ENCODE measurements at regions not wholly inside any gene's neighbourhood (a gene's known extent, or its start where the extent isn't known, plus 50 kb on each side); places are given as distances from the start of the nearest gene placed in this dataset.
A peak's percentile ranks its signal among the peaks of the same experiment; 100 is the strongest.

DNA sequence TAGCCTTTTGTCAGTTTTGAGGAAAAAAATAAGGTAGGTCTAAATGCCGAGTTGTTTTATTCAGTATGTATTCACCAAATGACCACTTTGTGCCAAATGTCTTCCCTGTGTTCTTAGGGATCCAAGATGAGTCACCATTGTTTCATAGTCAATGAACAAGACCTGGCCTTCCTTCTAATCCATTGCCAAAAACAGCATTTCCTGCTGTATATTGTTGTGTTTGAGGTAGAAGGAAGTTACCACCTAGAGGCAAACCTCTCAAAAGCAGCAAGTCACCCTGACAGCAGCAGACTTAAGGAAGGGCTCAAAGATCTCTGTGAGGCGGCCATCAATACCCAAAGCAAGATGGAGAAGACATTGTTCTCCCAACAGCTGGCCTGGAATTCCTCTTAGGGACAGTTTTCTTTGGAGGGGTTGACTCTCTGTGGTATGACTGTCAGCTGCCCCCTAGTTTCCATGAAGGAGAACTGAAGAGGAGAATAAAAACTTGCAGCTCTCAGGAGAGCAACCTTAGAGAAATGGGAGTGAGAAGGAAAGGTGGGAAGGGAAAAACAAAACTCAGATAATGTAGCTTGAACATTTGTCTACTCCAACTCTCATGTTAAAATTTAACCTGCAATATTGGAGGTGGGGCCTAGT, 328.3 kb downstream of the LRATD1 start:
- no peak for ATAC-seq
- intact Hi-C loops (cut with micrococcal nuclease): no loop called here
- POLR2A ChIA-PET: no interaction called here

DNA sequence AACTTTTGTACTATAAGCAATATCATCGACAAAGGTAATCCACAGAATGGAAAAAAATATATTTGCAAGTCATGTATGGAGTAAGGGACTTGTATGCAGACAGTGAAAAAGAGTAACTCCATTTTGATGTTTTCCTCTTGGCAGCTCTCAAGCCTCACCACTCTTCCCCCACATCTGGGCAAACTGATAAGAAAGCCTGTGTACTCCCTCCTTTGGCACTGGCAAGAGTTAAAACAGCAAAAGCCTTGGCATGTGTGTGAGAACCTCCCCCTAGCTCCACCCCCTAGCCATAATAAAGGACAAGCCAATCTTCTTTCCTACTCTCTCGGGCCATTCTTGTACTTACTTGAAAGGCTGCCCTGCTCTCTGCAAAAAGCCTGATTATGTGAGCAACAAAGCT, 335.2 kb downstream of the LRATD1 start:
- ChIA-PET POLR2A (no interaction called here), CTCF (no interaction called here), RAD21 (ENCODE audit: low non-redundant PET in 1 of 2, low total read pairs in 2 of 2, uncharacterized antibody in 2 of 2, unreplicated experiment in 2 of 2) (no interaction called here)
- Histone ChIP-seq H3K9me3 (ENCODE audit: control insufficient read depth in 1 of 2, insufficient read depth in 1 of 2, low read depth in 1 of 2, low read length in 2 of 2) (no peaks in the 10 kb centered on the region), H3K27me3 (ENCODE audit: insufficient read depth, low read length) (peaks cover 5% of the 10 kb centered on the region; the same call in 1 of the 2 replicates), H3K27ac (ENCODE audit: low read depth, low read length) (no peak overlapping the region), H3K9ac (ENCODE audit: low read length) (no peak overlapping the region), H3K36me3 (ENCODE audit: control insufficient read depth in 1 of 2, insufficient read depth in 2 of 2, low read length in 2 of 2) (no peaks in the 10 kb centered on the region), H3K4me1 (ENCODE audit: control insufficient read depth in 1 of 2, insufficient read depth in 2 of 2, low read length in 2 of 2) (no peaks in the 10 kb centered on the region), H4K20me1 (ENCODE audit: insufficient read depth) (no peaks in the 10 kb centered on the region), H3K4me3 (replicated peaks in 1 of 2; ENCODE audit: low read depth in 1 of 2, low read length in 2 of 2) (no peak overlapping the region), H3K9me2 (ENCODE audit: insufficient read depth) (no peaks in the 10 kb centered on the region), H2AFZ (ENCODE audit: low read depth, low read length, poor library complexity, severe bottlenecking) (no peak overlapping the region), H3K4me2 (ENCODE audit: low read length) (no peak overlapping the region), H3K79me2 (ENCODE audit: insufficient read depth, low read length) (no peaks in the 10 kb centered on the region)
- intact Hi-C loops (cut with micrococcal nuclease): no loop called here
- DNase-seq (ENCODE audit: low read depth, low spot score) (no peak), ATAC-seq (no peak)
- BruUV-seq (replicated peaks): no TSS peak
- TF ChIP-seq CEBPB (IDR thresholded peaks at IDR 0.05; ENCODE audit: low read depth) (no peak), EZH2 (IDR thresholded peaks at IDR 0.05) (no peak), YY1 (IDR thresholded peaks at IDR 0.05; ENCODE audit: extremely low read depth, insufficient replicate concordance, low read depth, low read length) (no peak), EGR1 (IDR thresholded peaks at IDR 0.05; ENCODE audit: low read depth) (no peak), POLR2A (IDR thresholded peaks at IDR 0.05; ENCODE audit: borderline replicate concordance, extremely low read depth, insufficient read depth, insufficient read length) (no peak), FOSL1 (IDR thresholded peaks at IDR 0.05; ENCODE audit: low read depth) (no peak), POLR2AphosphoS5 (IDR thresholded peaks at IDR 0.05; ENCODE audit: low read depth, low read length) (no peak), TCF7L2 (IDR thresholded peaks at IDR 0.05; ENCODE audit: borderline replicate concordance, extremely low read depth, insufficient read depth, insufficient read length) (no peak), EZH2phosphoT487 (IDR thresholded peaks at IDR 0.05; ENCODE audit: borderline replicate concordance) (no peak), SP1 (IDR thresholded peaks at IDR 0.05; ENCODE audit: low read depth) (no peak)
- TF ChIP-seq, protein P1, sequence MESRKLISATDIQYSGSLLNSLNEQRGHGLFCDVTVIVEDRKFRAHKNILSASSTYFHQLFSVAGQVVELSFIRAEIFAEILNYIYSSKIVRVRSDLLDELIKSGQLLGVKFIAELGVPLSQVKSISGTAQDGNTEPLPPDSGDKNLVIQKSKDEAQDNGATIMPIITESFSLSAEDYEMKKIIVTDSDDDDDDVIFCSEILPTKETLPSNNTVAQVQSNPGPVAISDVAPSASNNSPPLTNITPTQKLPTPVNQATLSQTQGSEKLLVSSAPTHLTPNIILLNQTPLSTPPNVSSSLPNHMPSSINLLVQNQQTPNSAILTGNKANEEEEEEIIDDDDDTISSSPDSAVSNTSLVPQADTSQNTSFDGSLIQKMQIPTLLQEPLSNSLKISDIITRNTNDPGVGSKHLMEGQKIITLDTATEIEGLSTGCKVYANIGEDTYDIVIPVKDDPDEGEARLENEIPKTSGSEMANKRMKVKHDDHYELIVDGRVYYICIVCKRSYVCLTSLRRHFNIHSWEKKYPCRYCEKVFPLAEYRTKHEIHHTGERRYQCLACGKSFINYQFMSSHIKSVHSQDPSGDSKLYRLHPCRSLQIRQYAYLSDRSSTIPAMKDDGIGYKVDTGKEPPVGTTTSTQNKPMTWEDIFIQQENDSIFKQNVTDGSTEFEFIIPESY (IDR thresholded peaks at IDR 0.05; ENCODE audit: extremely low read depth, insufficient replicate concordance, low read length): no peak
- TF ChIP-seq, protein P2, sequence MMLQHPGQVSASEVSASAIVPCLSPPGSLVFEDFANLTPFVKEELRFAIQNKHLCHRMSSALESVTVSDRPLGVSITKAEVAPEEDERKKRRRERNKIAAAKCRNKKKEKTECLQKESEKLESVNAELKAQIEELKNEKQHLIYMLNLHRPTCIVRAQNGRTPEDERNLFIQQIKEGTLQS (IDR thresholded peaks at IDR 0.05): no peak

More for the DNA sequence above, 328.3 kb downstream of the LRATD1 start:
- Histone ChIP-seq H3K36me3 (ENCODE audit: control insufficient read depth in 1 of 2, insufficient read depth in 2 of 2, low read length in 2 of 2) (no peaks in the 10 kb centered on the region), H3K27me3 (ENCODE audit: insufficient read depth, low read length) (no peaks in the 10 kb centered on the region), H3K4me1 (ENCODE audit: control insufficient read depth in 1 of 2, insufficient read depth in 2 of 2, low read length in 2 of 2) (no peaks in the 10 kb centered on the region), H3K9me2 (ENCODE audit: insufficient read depth) (no peaks in the 10 kb centered on the region), H3K9ac (ENCODE audit: low read length) (no peak overlapping the region), H3K4me2 (ENCODE audit: low read length) (no peak overlapping the region), H3K9me3 (ENCODE audit: control insufficient read depth in 1 of 2, insufficient read depth in 1 of 2, low read depth in 1 of 2, low read length in 2 of 2) (no peaks in the 10 kb centered on the region), H2AFZ (ENCODE audit: low read depth, low read length, poor library complexity, severe bottlenecking) (no peak overlapping the region), H3K79me2 (ENCODE audit: insufficient read depth, low read length) (no peaks in the 10 kb centered on the region), H3K27ac (ENCODE audit: low read depth, low read length) (no peak overlapping the region), H3K4me3 (replicated peaks in 1 of 2; ENCODE audit: low read depth in 1 of 2, low read length in 2 of 2) (no peak overlapping the region), H4K20me1 (ENCODE audit: insufficient read depth) (no peaks in the 10 kb centered on the region)
- no peak for DNase-seq (ENCODE audit: low read depth, low spot score)
- BruUV-seq (replicated peaks): no TSS peak
- RAD21 ChIA-PET (ENCODE audit: low non-redundant PET in 1 of 2, low total read pairs in 2 of 2, uncharacterized antibody in 2 of 2, unreplicated experiment in 2 of 2): no interaction called here
- CTCF ChIA-PET: no interaction called here
- TF ChIP-seq, protein P2 (IDR thresholded peaks at IDR 0.05): no peak
- no peak for TF ChIP-seq JUND (IDR thresholded peaks at IDR 0.05)
- TF ChIP-seq, protein P3, sequence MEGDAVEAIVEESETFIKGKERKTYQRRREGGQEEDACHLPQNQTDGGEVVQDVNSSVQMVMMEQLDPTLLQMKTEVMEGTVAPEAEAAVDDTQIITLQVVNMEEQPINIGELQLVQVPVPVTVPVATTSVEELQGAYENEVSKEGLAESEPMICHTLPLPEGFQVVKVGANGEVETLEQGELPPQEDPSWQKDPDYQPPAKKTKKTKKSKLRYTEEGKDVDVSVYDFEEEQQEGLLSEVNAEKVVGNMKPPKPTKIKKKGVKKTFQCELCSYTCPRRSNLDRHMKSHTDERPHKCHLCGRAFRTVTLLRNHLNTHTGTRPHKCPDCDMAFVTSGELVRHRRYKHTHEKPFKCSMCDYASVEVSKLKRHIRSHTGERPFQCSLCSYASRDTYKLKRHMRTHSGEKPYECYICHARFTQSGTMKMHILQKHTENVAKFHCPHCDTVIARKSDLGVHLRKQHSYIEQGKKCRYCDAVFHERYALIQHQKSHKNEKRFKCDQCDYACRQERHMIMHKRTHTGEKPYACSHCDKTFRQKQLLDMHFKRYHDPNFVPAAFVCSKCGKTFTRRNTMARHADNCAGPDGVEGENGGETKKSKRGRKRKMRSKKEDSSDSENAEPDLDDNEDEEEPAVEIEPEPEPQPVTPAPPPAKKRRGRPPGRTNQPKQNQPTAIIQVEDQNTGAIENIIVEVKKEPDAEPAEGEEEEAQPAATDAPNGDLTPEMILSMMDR (IDR thresholded peaks at IDR 0.05 in 2 of 3, conservative IDR thresholded peaks at IDR 0.05 in 1 of 3; ENCODE audit: borderline replicate concordance in 1 of 3, insufficient read depth in 1 of 3, low read depth in 2 of 3, low read length in 2 of 3): peak in 1 of 3 experiments; percentile 3; a peak in 1 of 6 replicates
- no peak for TF ChIP-seq SRF (IDR thresholded peaks at IDR 0.05; ENCODE audit: low read depth)
